ENCODE measurements at regions not wholly inside any gene's neighbourhood (a gene's known extent, or its start where the extent isn't known, plus 50 kb on each side); places are given as distances from the start of the nearest gene placed in this dataset.

DNA sequence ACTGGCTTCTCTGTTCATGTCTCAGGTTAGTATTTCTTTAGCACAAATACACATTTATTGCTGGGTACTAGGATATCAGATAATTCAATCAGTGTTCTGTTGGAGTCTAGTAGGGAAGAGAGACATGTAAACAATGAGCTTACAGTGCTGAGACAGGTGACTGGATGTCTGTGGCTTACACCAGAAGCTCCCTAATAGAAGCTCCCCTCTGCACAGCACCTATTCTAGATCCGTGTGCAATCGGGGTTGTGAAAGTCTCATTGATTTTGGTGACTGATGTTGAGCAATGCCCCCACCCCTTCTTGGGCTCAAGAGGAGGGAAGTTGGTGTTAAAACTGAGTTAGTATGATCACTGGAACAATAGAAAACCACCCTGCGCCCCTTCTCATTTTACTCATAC lies 279.2 kb downstream of the RPS6KC1 start:
- Mint-ChIP-seq H3K9me3 (ENCODE audit: low read depth) (no peaks in the 10 kb centered on the region), H3K27ac (ENCODE audit: unreplicated experiment) (no peak overlapping the region), H3K4me1 (ENCODE audit: low read depth) (peaks cover 21% of the 10 kb centered on the region), H3K4me3 (ENCODE audit: unreplicated experiment) (no peak overlapping the region), H3K36me3 (ENCODE audit: low read depth) (no peaks in the 10 kb centered on the region), H3K27me3 (ENCODE audit: low read depth) (no peaks in the 10 kb centered on the region)
- no peak for DNase-seq (ENCODE audit: low spot score)
- TF ChIP-seq, protein P1, sequence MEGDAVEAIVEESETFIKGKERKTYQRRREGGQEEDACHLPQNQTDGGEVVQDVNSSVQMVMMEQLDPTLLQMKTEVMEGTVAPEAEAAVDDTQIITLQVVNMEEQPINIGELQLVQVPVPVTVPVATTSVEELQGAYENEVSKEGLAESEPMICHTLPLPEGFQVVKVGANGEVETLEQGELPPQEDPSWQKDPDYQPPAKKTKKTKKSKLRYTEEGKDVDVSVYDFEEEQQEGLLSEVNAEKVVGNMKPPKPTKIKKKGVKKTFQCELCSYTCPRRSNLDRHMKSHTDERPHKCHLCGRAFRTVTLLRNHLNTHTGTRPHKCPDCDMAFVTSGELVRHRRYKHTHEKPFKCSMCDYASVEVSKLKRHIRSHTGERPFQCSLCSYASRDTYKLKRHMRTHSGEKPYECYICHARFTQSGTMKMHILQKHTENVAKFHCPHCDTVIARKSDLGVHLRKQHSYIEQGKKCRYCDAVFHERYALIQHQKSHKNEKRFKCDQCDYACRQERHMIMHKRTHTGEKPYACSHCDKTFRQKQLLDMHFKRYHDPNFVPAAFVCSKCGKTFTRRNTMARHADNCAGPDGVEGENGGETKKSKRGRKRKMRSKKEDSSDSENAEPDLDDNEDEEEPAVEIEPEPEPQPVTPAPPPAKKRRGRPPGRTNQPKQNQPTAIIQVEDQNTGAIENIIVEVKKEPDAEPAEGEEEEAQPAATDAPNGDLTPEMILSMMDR (IDR thresholded peaks at IDR 0.05), result no peak

DNA sequence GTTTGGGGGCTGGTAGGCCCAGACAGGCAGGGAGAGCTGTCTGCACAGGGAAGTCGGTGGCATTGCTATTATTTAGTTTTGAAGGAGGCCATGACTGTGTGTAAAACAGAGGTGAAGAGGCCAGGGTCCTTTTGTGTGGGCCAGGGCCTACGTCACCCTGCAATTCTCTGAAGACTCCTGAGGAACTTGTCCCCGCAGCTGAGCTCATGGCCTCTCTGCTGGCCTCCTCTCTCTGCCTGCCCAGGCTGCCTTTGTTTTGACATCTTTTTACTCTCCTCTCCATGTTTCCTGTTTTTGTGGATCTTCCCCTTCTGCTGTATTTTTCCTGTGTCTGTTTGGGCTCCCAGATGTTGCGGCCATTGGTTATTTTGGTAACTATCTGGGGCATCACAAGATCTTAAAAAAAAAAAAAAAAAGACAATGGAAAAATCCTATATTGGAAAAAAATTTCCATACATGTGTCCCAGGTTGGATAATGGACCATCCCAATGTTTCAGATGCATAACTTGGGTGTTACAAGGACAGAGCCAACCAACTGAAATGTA lies 280.7 kb downstream of the RPS6KC1 start:
- Mint-ChIP-seq H3K9me3 (ENCODE audit: low read depth) (no peaks in the 10 kb centered on the region), H3K4me1 (ENCODE audit: low read depth) (peaks cover 11% of the 10 kb centered on the region), H3K4me3 (ENCODE audit: unreplicated experiment) (no peak overlapping the region), H3K36me3 (ENCODE audit: low read depth) (no peaks in the 10 kb centered on the region), H3K27me3 (ENCODE audit: low read depth) (no peaks in the 10 kb centered on the region), H3K27ac (ENCODE audit: unreplicated experiment) (no peak overlapping the region)
- TF ChIP-seq, protein P1 (IDR thresholded peaks at IDR 0.05), result no peak
- DNase-seq (ENCODE audit: low spot score), result no peak

DNA sequence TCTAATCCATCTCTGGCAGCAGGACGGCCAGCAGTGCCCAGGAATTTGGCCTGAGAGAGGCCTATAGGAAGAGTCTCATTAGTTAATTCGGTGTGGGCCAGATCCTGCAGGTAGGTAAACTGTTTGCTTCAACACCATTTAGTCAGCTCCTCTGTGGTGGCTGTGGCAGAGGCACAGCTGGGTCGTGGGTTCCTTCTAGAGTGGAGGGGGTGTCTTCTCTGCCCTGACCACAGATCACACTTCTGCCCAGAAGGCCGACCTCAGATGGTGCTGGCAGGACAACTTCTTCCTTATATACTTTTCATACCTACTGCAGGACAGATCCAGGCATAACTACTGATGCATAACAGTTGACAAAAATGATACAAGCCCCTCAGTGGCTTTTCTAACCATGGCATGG lies 281.4 kb downstream of the RPS6KC1 start:
- Mint-ChIP-seq H3K4me3 (ENCODE audit: unreplicated experiment) (no peak overlapping the region), H3K27ac (ENCODE audit: unreplicated experiment) (no peak overlapping the region), H3K4me1 (ENCODE audit: low read depth) (peaks cover 3% of the 10 kb centered on the region), H3K36me3 (ENCODE audit: low read depth) (no peaks in the 10 kb centered on the region), H3K9me3 (ENCODE audit: low read depth) (no peaks in the 10 kb centered on the region), H3K27me3 (ENCODE audit: low read depth) (no peaks in the 10 kb centered on the region)
- no peak for DNase-seq (ENCODE audit: low spot score)
- TF ChIP-seq, protein P1 (IDR thresholded peaks at IDR 0.05), result no peak

DNA sequence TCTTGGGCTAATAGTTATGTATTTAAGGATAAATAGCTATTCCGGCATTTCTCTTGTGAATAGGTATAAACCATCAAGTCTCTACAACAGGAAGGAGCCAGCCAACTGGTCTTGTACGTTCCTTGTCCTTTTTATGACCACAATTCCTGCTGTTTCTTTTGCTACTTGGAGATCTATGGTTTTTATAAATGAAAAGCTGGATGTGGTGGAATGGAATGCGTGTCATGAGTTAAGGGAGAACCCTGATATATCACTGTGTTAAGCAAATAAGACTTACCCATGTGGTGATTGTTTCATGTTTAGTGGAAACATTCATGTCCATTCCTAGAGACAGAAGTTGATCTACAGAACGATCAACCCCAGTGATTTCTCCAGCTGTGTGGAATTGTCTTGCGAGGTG lies 282.1 kb downstream of the RPS6KC1 start:
- Mint-ChIP-seq H3K27me3 (ENCODE audit: low read depth) (no peaks in the 10 kb centered on the region), H3K4me3 (ENCODE audit: unreplicated experiment) (no peak overlapping the region), H3K27ac (ENCODE audit: unreplicated experiment) (no peak overlapping the region), H3K9me3 (ENCODE audit: low read depth) (no peaks in the 10 kb centered on the region), H3K4me1 (ENCODE audit: low read depth) (no peaks in the 10 kb centered on the region), H3K36me3 (ENCODE audit: low read depth) (no peaks in the 10 kb centered on the region)
- no peak for DNase-seq (ENCODE audit: low spot score)
- TF ChIP-seq, protein P1 (IDR thresholded peaks at IDR 0.05), result no peak

DNA sequence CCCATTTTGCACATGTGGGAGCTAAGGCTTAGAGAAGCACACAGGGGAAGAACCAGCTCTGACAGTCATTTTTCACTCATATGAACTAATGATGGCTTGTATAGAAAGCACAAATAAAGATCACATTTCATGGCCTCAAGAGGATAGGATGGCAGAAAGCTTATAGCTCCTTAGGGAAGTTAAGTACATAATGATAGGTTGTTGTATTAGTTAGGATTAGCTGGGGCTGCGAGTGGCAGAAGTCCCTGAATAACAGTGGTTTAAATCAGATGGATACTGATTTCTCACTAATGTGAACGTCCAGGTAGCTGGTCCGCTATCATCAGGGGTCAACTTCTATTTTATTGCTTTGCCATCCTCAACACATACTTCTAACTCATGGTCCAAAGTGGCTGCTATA lies 284.0 kb downstream of the RPS6KC1 start:
- Mint-ChIP-seq H3K4me3 (ENCODE audit: unreplicated experiment) (no peak overlapping the region), H3K36me3 (ENCODE audit: low read depth) (no peaks in the 10 kb centered on the region), H3K27ac (ENCODE audit: unreplicated experiment) (no peak overlapping the region), H3K4me1 (ENCODE audit: low read depth) (no peaks in the 10 kb centered on the region), H3K9me3 (ENCODE audit: low read depth) (no peaks in the 10 kb centered on the region), H3K27me3 (ENCODE audit: low read depth) (no peaks in the 10 kb centered on the region)
- no peak for DNase-seq (ENCODE audit: low spot score)
- TF ChIP-seq, protein P1 (IDR thresholded peaks at IDR 0.05), result no peak
